ENCODE measurements at regions not wholly inside any gene's neighbourhood (a gene's known extent, or its start where the extent isn't known, plus 50 kb on each side); places are given as distances from the start of the nearest gene placed in this dataset.

DNA sequence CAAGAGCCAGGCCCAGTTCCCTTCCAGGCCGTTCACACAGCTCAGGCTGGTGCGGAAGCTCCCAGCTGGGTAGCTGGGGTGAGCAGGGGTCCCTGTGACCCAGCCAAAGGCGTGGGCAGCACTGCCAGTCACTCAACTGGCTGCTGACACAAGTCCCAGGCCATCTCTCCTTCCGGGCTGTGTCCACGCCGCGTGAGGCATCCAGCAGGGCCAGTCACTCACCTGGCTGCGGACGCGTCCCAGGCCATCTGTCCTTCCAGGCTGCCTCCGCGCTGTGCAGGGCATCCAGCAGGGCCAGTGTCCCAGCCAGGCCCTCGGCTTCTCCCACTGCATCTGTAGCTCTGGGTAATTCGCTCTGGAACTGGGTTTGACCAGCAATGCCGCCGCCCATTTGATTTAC lies 184.2 kb downstream of the BRD1 start:
- peaks cover 65% of the 10 kb centered on the region for H3K79me2 ChIP-seq (ENCODE audit: insufficient read depth, low read length)
- H3K4me3 ChIP-seq (ENCODE audit: insufficient read depth, low read length, poor library complexity, severe bottlenecking), result no peak overlapping the region
- no peaks in the 10 kb centered on the region for H3F3A ChIP-seq (ENCODE audit: insufficient read depth)
- H3K9ac ChIP-seq (ENCODE audit: low read length), result no peak overlapping the region
- no peak overlapping the region for H2AFZ ChIP-seq (ENCODE audit: low read depth, low read length, severe bottlenecking)
- H3K27me3 ChIP-seq (ENCODE audit: low read length), result no peaks in the 10 kb centered on the region
- H3K27ac ChIP-seq (ENCODE audit: low read depth, low read length), result no peak overlapping the region
- no peaks in the 10 kb centered on the region for H3K9me3 ChIP-seq (ENCODE audit: insufficient read depth, low read length)
- TF ChIP-seq, protein P1, sequence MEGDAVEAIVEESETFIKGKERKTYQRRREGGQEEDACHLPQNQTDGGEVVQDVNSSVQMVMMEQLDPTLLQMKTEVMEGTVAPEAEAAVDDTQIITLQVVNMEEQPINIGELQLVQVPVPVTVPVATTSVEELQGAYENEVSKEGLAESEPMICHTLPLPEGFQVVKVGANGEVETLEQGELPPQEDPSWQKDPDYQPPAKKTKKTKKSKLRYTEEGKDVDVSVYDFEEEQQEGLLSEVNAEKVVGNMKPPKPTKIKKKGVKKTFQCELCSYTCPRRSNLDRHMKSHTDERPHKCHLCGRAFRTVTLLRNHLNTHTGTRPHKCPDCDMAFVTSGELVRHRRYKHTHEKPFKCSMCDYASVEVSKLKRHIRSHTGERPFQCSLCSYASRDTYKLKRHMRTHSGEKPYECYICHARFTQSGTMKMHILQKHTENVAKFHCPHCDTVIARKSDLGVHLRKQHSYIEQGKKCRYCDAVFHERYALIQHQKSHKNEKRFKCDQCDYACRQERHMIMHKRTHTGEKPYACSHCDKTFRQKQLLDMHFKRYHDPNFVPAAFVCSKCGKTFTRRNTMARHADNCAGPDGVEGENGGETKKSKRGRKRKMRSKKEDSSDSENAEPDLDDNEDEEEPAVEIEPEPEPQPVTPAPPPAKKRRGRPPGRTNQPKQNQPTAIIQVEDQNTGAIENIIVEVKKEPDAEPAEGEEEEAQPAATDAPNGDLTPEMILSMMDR (IDR thresholded peaks at IDR 0.05; ENCODE audit: insufficient read depth, low read length, poor library complexity, severe bottlenecking), result no peak
- no peak for TF ChIP-seq EZH2phosphoT487 (conservative IDR thresholded peaks at IDR 0.05; ENCODE audit: low read length)
- no peaks in the 10 kb centered on the region for H3K36me3 ChIP-seq (ENCODE audit: low read length)
- H3K4me2 ChIP-seq (ENCODE audit: low read depth, low read length, poor library complexity, severe bottlenecking), result no peak overlapping the region
- no peaks in the 10 kb centered on the region for H4K20me1 ChIP-seq (ENCODE audit: low read depth, low read length)
- no peaks in the 10 kb centered on the region for H3K9me2 ChIP-seq (replicated peaks; ENCODE audit: insufficient read depth, low read length)

DNA sequence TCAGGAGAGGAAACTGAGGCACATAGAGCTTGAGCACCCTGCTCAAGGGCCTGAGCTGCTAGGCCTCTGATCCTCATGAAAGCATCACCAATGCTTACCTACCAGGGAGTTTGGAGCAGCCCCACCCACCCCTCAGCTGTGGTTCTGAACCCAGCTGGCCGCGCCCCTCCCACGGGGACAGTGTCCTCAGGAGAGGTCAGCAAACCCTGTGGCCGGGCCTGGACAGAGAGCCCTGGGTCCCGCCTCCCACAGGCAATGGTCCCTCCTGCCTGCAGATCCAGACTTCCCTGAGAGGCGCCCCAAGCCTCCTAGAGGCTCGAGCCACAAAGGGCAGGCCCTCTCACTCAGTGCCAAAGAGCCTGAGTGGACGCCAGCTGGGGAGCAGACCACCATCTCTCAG lies 184.9 kb downstream of the BRD1 start:
- no peaks in the 10 kb centered on the region for H3K9me3 ChIP-seq (ENCODE audit: insufficient read depth, low read length)
- no peaks in the 10 kb centered on the region for H3K36me3 ChIP-seq (ENCODE audit: low read length)
- no peaks in the 10 kb centered on the region for H3K9me2 ChIP-seq (replicated peaks; ENCODE audit: insufficient read depth, low read length)
- H3K27ac ChIP-seq (ENCODE audit: low read depth, low read length), result no peak overlapping the region
- H3K9ac ChIP-seq (ENCODE audit: low read length), result no peak overlapping the region
- no peak for TF ChIP-seq EZH2phosphoT487 (conservative IDR thresholded peaks at IDR 0.05; ENCODE audit: low read length)
- TF ChIP-seq, protein P1 (IDR thresholded peaks at IDR 0.05; ENCODE audit: insufficient read depth, low read length, poor library complexity, severe bottlenecking), result no peak
- H3K79me2 ChIP-seq (ENCODE audit: insufficient read depth, low read length), result peaks cover 65% of the 10 kb centered on the region
- no peaks in the 10 kb centered on the region for H4K20me1 ChIP-seq (ENCODE audit: low read depth, low read length)
- no peaks in the 10 kb centered on the region for H3F3A ChIP-seq (ENCODE audit: insufficient read depth)
- no peaks in the 10 kb centered on the region for H3K27me3 ChIP-seq (ENCODE audit: low read length)
- H3K4me2 ChIP-seq (ENCODE audit: low read depth, low read length, poor library complexity, severe bottlenecking), result no peak overlapping the region
- no peak overlapping the region for H3K4me3 ChIP-seq (ENCODE audit: insufficient read depth, low read length, poor library complexity, severe bottlenecking)
- no peak overlapping the region for H2AFZ ChIP-seq (ENCODE audit: low read depth, low read length, severe bottlenecking)

DNA sequence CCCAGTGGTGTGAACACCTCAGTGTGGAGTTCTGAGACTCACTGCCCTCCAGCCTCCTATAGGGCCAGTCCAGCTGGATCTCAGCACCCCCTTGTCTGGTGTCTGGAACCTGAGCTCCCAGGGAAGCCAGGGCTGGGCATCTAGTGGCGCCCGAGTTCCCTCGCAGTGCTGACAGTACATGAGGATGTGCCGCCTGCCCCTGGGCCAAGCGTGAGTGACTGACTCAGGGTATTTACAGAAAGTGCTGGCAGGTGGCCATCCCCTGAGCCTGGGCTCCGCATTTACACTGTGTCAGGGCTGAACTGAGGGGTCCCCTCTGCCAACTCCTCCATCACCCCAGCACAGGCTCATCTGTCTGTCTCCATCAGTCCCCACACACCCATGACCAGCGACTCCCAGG lies 185.3 kb downstream of the BRD1 start:
- no peaks in the 10 kb centered on the region for H3K9me2 ChIP-seq (replicated peaks; ENCODE audit: insufficient read depth, low read length)
- no peak for TF ChIP-seq EZH2phosphoT487 (conservative IDR thresholded peaks at IDR 0.05; ENCODE audit: low read length)
- TF ChIP-seq, protein P1 (IDR thresholded peaks at IDR 0.05; ENCODE audit: insufficient read depth, low read length, poor library complexity, severe bottlenecking), result no peak
- peaks cover 65% of the 10 kb centered on the region for H3K79me2 ChIP-seq (ENCODE audit: insufficient read depth, low read length)
- no peak overlapping the region for H2AFZ ChIP-seq (ENCODE audit: low read depth, low read length, severe bottlenecking)
- no peak overlapping the region for H3K9ac ChIP-seq (ENCODE audit: low read length)
- no peaks in the 10 kb centered on the region for H4K20me1 ChIP-seq (ENCODE audit: low read depth, low read length)
- H3K9me3 ChIP-seq (ENCODE audit: insufficient read depth, low read length), result no peaks in the 10 kb centered on the region
- no peaks in the 10 kb centered on the region for H3F3A ChIP-seq (ENCODE audit: insufficient read depth)
- no peaks in the 10 kb centered on the region for H3K36me3 ChIP-seq (ENCODE audit: low read length)
- H3K4me3 ChIP-seq (ENCODE audit: insufficient read depth, low read length, poor library complexity, severe bottlenecking), result no peak overlapping the region
- H3K27me3 ChIP-seq (ENCODE audit: low read length), result no peaks in the 10 kb centered on the region
- no peak overlapping the region for H3K4me2 ChIP-seq (ENCODE audit: low read depth, low read length, poor library complexity, severe bottlenecking)
- H3K27ac ChIP-seq (ENCODE audit: low read depth, low read length), result no peak overlapping the region
